ENCODE measurements at regions not wholly inside any gene's neighbourhood (a gene's known extent, or its start where the extent isn't known, plus 50 kb on each side); places are given as distances from the start of the nearest gene placed in this dataset.

- TF ChIP-seq E4F1 (IDR thresholded peaks at IDR 0.05; ENCODE audit: borderline replicate concordance, partially characterized antibody) (no peak), IKZF1 (conservative IDR thresholded peaks at IDR 0.05) (no peak)
These were observed 168.3 kb downstream of the ATOH1 start (continued) for GRCh38 chr4:93996895-93997294.

GRCh38 chr4:94000559-94000958, 172.0 kb downstream of the ATOH1 start:
- RAD21 ChIA-PET (ENCODE audit: unreplicated experiment): no interaction called here
- Histone ChIP-seq H3K27ac (ENCODE audit: control insufficient read depth, insufficient read depth) (no peak overlapping the region), H4K20me1 (ENCODE audit: control insufficient read depth, insufficient read depth) (no peaks in the 10 kb centered on the region), H3K9me3 (replicated peaks; ENCODE audit: control insufficient read depth, insufficient read depth, low read length) (no peaks in the 10 kb centered on the region), H3K79me2 (ENCODE audit: control insufficient read depth, insufficient read depth, low read length) (no peaks in the 10 kb centered on the region), H3K27me3 (replicated peaks in 1 of 2; ENCODE audit: control insufficient read depth in 2 of 2, insufficient read depth in 2 of 2, low read length in 1 of 2) (no peaks in the 10 kb centered on the region; a peak in 1 of 4 replicates), H2AFZ (ENCODE audit: control insufficient read depth, low read depth, low read length) (no peak overlapping the region), H3K4me1 (ENCODE audit: control insufficient read depth, insufficient read depth, low read length) (no peaks in the 10 kb centered on the region), H3K9ac (ENCODE audit: control insufficient read depth, insufficient read depth, low read length) (no peak overlapping the region), H3K36me3 (ENCODE audit: control insufficient read depth in 2 of 2, insufficient read depth in 2 of 2, low read length in 1 of 2) (no peaks in the 10 kb centered on the region), H3K4me2 (ENCODE audit: control insufficient read depth, insufficient read depth) (no peak overlapping the region), H3K4me3 (no peak overlapping the region)
- DNase-seq (ENCODE audit: low read depth, low spot score) (no peak), FAIRE-seq (no peak), ATAC-seq (no peak)
- CTCF ChIA-PET: no interaction called here
- 6% methylated on average over 1 of the region's 1 CpG for WGBS (ENCODE audit: insufficient coverage, insufficient replicate concordance, low lambda C conversion rate, missing lambda C conversion rate)
- in situ Hi-C loops (cut with MboI) (no loop called here), intact Hi-C loops (cut with micrococcal nuclease; ENCODE audit: unreplicated experiment) (no loop called here)
- SMC1A ChIA-PET (ENCODE audit: uncharacterized antibody, unreplicated experiment): no interaction called here
- BruUV-seq (replicated peaks): no TSS peak
- POLR2A ChIA-PET: no interaction called here
- TF ChIP-seq ATF3 (IDR thresholded peaks at IDR 0.05; ENCODE audit: borderline replicate concordance, extremely low read depth, low read depth, low read length) (no peak), MYC (IDR thresholded peaks at IDR 0.05; ENCODE audit: insufficient read depth, insufficient read length, insufficient replicate concordance, low read length, severe bottlenecking) (no peak), CEBPZ (IDR thresholded peaks at IDR 0.05; ENCODE audit: low read depth, low read length) (no peak), IKZF2 (IDR thresholded peaks at IDR 0.05) (no peak), TCF7 (IDR thresholded peaks at IDR 0.05; ENCODE audit: borderline replicate concordance) (no peak), NR2C2 (IDR thresholded peaks at IDR 0.05; ENCODE audit: borderline replicate concordance, control insufficient read depth, insufficient read length, low read depth) (no peak), POLR2AphosphoS2 (IDR thresholded peaks at IDR 0.05; ENCODE audit: low read depth, low read length) (no peak), ATF2 (IDR thresholded peaks at IDR 0.05; ENCODE audit: low read length) (no peak), TCF12 (IDR thresholded peaks at IDR 0.05; ENCODE audit: low read depth, low read length) (no peak), NFXL1 (IDR thresholded peaks at IDR 0.05; ENCODE audit: borderline replicate concordance) (no peak), TARDBP (IDR thresholded peaks at IDR 0.05; ENCODE audit: borderline replicate concordance) (no peak), E4F1 (IDR thresholded peaks at IDR 0.05; ENCODE audit: borderline replicate concordance, partially characterized antibody) (no peak)

All from GM12878 (cell line).